ENCODE measurements at regions not wholly inside any gene's neighbourhood (a gene's known extent, or its start where the extent isn't known, plus 50 kb on each side); places are given as distances from the start of the nearest gene placed in this dataset.

DNA sequence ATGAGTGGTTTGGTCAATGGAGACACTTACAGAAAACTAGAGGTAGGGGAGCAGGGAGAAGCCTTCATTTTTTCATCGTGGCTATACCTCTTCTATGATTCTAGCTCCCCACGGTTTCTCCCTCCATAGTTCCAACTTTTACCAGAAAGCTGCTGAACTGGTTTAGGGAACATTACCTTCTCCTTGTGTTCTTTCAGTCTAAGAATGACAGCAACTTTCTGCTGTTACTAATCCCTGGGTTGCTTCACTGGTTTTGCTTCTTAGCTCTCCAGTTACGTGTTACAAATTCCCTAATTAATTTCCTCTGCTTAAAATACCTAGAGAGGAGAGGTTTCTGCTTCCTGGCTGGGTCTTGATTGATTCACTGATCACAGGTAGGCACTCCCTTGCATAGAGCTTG, 499.9 kb downstream of the SLC4A3 start (continued):
- TF ChIP-seq, protein P1, sequence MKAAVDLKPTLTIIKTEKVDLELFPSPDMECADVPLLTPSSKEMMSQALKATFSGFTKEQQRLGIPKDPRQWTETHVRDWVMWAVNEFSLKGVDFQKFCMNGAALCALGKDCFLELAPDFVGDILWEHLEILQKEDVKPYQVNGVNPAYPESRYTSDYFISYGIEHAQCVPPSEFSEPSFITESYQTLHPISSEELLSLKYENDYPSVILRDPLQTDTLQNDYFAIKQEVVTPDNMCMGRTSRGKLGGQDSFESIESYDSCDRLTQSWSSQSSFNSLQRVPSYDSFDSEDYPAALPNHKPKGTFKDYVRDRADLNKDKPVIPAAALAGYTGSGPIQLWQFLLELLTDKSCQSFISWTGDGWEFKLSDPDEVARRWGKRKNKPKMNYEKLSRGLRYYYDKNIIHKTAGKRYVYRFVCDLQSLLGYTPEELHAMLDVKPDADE (conservative IDR thresholded peaks at IDR 0.05; ENCODE audit: control insufficient read depth, low read depth, low read length), result no peak
- no peak for TF ChIP-seq RUNX1 (IDR thresholded peaks at IDR 0.05; ENCODE audit: low read depth)
- no peak for TF ChIP-seq CBFA2T2 (conservative IDR thresholded peaks at IDR 0.05)

GRCh38 chr2:220127876-220128275, 500.4 kb downstream of the SLC4A3 start:
- Histone ChIP-seq H3K27ac (ENCODE audit: extremely low read depth, low read depth, low read length) (no peak overlapping the region), H3K9me3 (replicated peaks; ENCODE audit: control insufficient read depth, insufficient read depth, low read depth, low read length) (no peaks in the 10 kb centered on the region), H3K4me3 (no peak overlapping the region), H3K4me1 (replicated peaks in 1 of 2; ENCODE audit: control insufficient read depth in 2 of 2, insufficient read depth in 2 of 2, low read length in 2 of 2) (no peaks in the 10 kb centered on the region), H4K20me1 (replicated peaks; ENCODE audit: control insufficient read depth, insufficient read depth, low read length) (no peaks in the 10 kb centered on the region), H3K79me2 (ENCODE audit: control insufficient read depth, insufficient read depth, low read length) (no peaks in the 10 kb centered on the region), H3K4me2 (ENCODE audit: insufficient read depth, low read length) (no peak overlapping the region), H3K9me1 (ENCODE audit: control insufficient read depth, insufficient read depth, low read length) (no peaks in the 10 kb centered on the region), H3K36me3 (ENCODE audit: control insufficient read depth, insufficient read depth, low read length) (no peaks in the 10 kb centered on the region), H2AFZ (ENCODE audit: low read depth, low read length) (no peak overlapping the region), H3K9ac (ENCODE audit: insufficient read depth in 1 of 2, low read depth in 2 of 2, low read length in 2 of 2) (no peak overlapping the region), H3K27me3 (ENCODE audit: control insufficient read depth in 2 of 2, insufficient read depth in 2 of 2, low read length in 2 of 2) (no peaks in the 10 kb centered on the region)
- intact Hi-C loops (cut with micrococcal nuclease) (no loop called here), in situ Hi-C loops (cut with MboI) (no loop called here)
- BruUV-seq (replicated peaks), result no TSS peak
- POLR2A ChIA-PET, result no interaction called here
- FAIRE-seq (no peak), ATAC-seq (no peak), DNase-seq (ENCODE audit: extremely low read depth in 1 of 4, low spot score in 3 of 4) (no peak)
- CTCF ChIA-PET (ENCODE audit: low intra/inter-chr PET ratio), result no interaction called here
- TF ChIP-seq ZBTB1 (CRISPR knock-in tag; IDR thresholded peaks at IDR 0.05; ENCODE audit: borderline replicate concordance, low read depth) (no peak), TGIF2 (CRISPR knock-in tag; IDR thresholded peaks at IDR 0.05) (no peak), LCOR (CRISPR knock-in tag; IDR thresholded peaks at IDR 0.05) (no peak), CTBP1 (IDR thresholded peaks at IDR 0.05; ENCODE audit: borderline replicate concordance) (no peak), KDM5B (IDR thresholded peaks at IDR 0.05; ENCODE audit: insufficient replicate concordance, low read depth, low read length) (no peak), UBTF (IDR thresholded peaks at IDR 0.05; ENCODE audit: borderline replicate concordance in 1 of 2, low read depth in 2 of 2, low read length in 2 of 2) (no peak)
- TF ChIP-seq, protein P2, sequence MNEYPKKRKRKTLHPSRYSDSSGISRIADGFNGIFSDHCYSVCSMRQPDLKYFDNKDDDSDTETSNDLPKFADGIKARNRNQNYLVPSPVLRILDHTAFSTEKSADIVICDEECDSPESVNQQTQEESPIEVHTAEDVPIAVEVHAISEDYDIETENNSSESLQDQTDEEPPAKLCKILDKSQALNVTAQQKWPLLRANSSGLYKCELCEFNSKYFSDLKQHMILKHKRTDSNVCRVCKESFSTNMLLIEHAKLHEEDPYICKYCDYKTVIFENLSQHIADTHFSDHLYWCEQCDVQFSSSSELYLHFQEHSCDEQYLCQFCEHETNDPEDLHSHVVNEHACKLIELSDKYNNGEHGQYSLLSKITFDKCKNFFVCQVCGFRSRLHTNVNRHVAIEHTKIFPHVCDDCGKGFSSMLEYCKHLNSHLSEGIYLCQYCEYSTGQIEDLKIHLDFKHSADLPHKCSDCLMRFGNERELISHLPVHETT (CRISPR knock-in tag; conservative IDR thresholded peaks at IDR 0.05 in 1 of 2, IDR thresholded peaks at IDR 0.05 in 1 of 2), result no peak
- WGBS (ENCODE audit: insufficient coverage, low coverage, missing lambda C conversion rate), result 2% methylated on average over 5 of the region's 5 CpGs

Data from K562 (cell line).